Prostate gland (tissue), 2 donors: ENCODE measurements at regions not wholly inside any gene's neighbourhood (a gene's known extent, or its start where the extent isn't known, plus 50 kb on each side); places are given as distances from the start of the nearest gene placed in this dataset.

ENCODE experiments used
- CTCF ChIP-seq, 4 experiments: fragments of 200-600 bp in 2 of 4; fragments of 450-650 bp in 2 of 4; sonication (generic) in 2 of 4; IDR thresholded peaks; 1 replicate in 3 of 4; 2 replicates in 1 of 4; pipeline ENCODE4 v1.5.1; 2016 to 2019; ENCODE audit warnings: antibody characterized with exemption in 4 of 4, mild to moderate bottlenecking in 2 of 4, moderate library complexity in 2 of 4
- POLR2A ChIP-seq: fragments of 450-650 bp; IDR thresholded peaks from one replicate; pipeline ENCODE4 v1.6.1; 2016; ENCODE audit warnings: antibody characterized with exemption, mild to moderate bottlenecking

- no peak for TF ChIP-seq CTCF (IDR thresholded peaks at IDR 0.05)
- peak; percentile 24 for TF ChIP-seq POLR2A
These were observed 85.6 kb upstream of the TAF1B start for GRCh38 chr2:9757501-9758264.
